Lower leg skin (tissue), 3 donors: ENCODE measurements at regions not wholly inside any gene's neighbourhood (a gene's known extent, or its start where the extent isn't known, plus 50 kb on each side); places are given as distances from the start of the nearest gene placed in this dataset.
"Not testable (repeated sequence)": the region's sequence is repeated elsewhere in the genome, so short reads cannot be mapped to it uniquely, and the experiment has no call there.

ENCODE experiments used
- CTCF ChIP-seq, 3 donors: fragments of 450-650 bp; IDR thresholded peaks; one replicate each; pipeline ENCODE4 v1.5.1; 2016; ENCODE audit warnings: antibody characterized with exemption in 3 of 3, mild to moderate bottlenecking in 3 of 3, moderate library complexity in 2 of 3
- POLR2A ChIP-seq, 2 donors: fragments of 450-650 bp; IDR thresholded peaks; one replicate each; pipeline ENCODE4 v1.6.1; 2016 to 2017; ENCODE audit warnings: antibody characterized with exemption in 2 of 2, mild to moderate bottlenecking in 1 of 2, moderate library complexity in 1 of 2

GRCh38 chr10:30196559-30196958 is 137.2 kb upstream of the JCAD start:
- not testable (repeated sequence) for TF ChIP-seq CTCF, POLR2A (IDR thresholded peaks at IDR 0.05)
